HEK293 (cell line): ENCODE measurements at regions not wholly inside any gene's neighbourhood (a gene's known extent, or its start where the extent isn't known, plus 50 kb on each side); places are given as distances from the start of the nearest gene placed in this dataset.

ENCODE experiments used
- CTCF ChIA-PET: fragments of 350-600 bp; formaldehyde crosslinking; extraction: SDS; loops from one replicate; lab custom pipeline; 2021; ENCODE audit warnings: antibody characterized with exemption; lab: Yijun Ruan, JAX
- POLR2A ChIA-PET: fragments of 300-600 bp; formaldehyde crosslinking; extraction: SDS; loops from one replicate; lab custom pipeline; 2020; ENCODE audit warnings: antibody characterized with exemption, inconsistent platforms; lab: Yijun Ruan, JAX
- H3K27ac ChIP-seq: fragments of 200-500 bp; sonication (Bioruptor generic); 2 replicates; pipeline ENCODE4 v1.5.1; 2014; ENCODE audit warnings: low read depth, low read length, control low read depth, inconsistent platforms; ENCODE audit errors: extremely low read depth
- H3K36me3 ChIP-seq, 2 experiments: fragments of 200-500 bp in 1 of 2; sonication (Bioruptor generic) in 1 of 2; 1 replicate in 1 of 2; 2 replicates in 1 of 2; pipeline ENCODE4 v1.5.1; 2014 to 2017; ENCODE audit warnings: inconsistent platforms in 2 of 2, low read length in 2 of 2; ENCODE audit not compliant: control insufficient read depth in 2 of 2, insufficient read depth in 1 of 2
- H3K4me1 ChIP-seq: fragments of 200-500 bp; sonication (Bioruptor generic); 2 replicates; pipeline ENCODE4 v1.5.1; 2014; ENCODE audit warnings: mild to moderate bottlenecking, low read length, inconsistent platforms; ENCODE audit not compliant: control insufficient read depth, insufficient read depth
- H3K4me3 ChIP-seq: 2 replicates; pipeline ENCODE4 v1.5.1; 2011; ENCODE audit warnings: low read depth, mild to moderate bottlenecking, control low read depth, low read length, moderate library complexity
- H3K9me3 ChIP-seq: fragments of 200-500 bp; sonication (Bioruptor generic); 2 replicates; pipeline ENCODE4 v1.5.1; 2014; ENCODE audit warnings: low read depth, low read length, inconsistent platforms; ENCODE audit not compliant: control insufficient read depth, insufficient read depth
- BCL6B ChIP-seq: fragments of 450-650 bp; formaldehyde crosslinking; IDR thresholded peaks from 2 replicates; pipeline ENCODE4 v1.5.1; 2017; ENCODE audit warnings: missing biosample characterization, missing genetic modification characterization
- CTCF ChIP-seq: fragments of 450-650 bp; formaldehyde crosslinking; IDR thresholded peaks from 2 replicates; pipeline ENCODE4 v1.5.1; 2016; ENCODE audit warnings: missing biosample characterization, missing genetic modification characterization
- SP2 ChIP-seq: fragments of 450-650 bp; formaldehyde crosslinking; IDR thresholded peaks from 2 replicates; pipeline ENCODE4 v1.5.1; 2016; ENCODE audit warnings: missing biosample characterization, missing genetic modification characterization
- YY1 ChIP-seq: fragments of 450-650 bp; formaldehyde crosslinking; IDR thresholded peaks from 2 replicates; pipeline ENCODE4 v1.5.1; 2018; ENCODE audit warnings: missing biosample characterization, missing genetic modification characterization
- ZBTB26 ChIP-seq: fragments of 450-650 bp; formaldehyde crosslinking; optimal IDR thresholded peaks from 2 replicates; pipeline ENCODE3; 2016; ENCODE audit warnings: missing biosample characterization, mild to moderate bottlenecking, missing genetic modification characterization
- ZBTB8A ChIP-seq: fragments of 450-650 bp; formaldehyde crosslinking; IDR thresholded peaks from 2 replicates; pipeline ENCODE4 v1.5.1; 2016; ENCODE audit warnings: missing biosample characterization, missing genetic modification characterization
- ZEB2 ChIP-seq: fragments of 450-650 bp; formaldehyde crosslinking; IDR thresholded peaks from 2 replicates; pipeline ENCODE4 v1.5.1; 2016; ENCODE audit warnings: missing biosample characterization, missing genetic modification characterization
- ZNF146 ChIP-seq: fragments of 450-650 bp; formaldehyde crosslinking; IDR thresholded peaks from 2 replicates; pipeline ENCODE4 v1.5.1; 2016; ENCODE audit warnings: missing biosample characterization, missing genetic modification characterization
- ZNF174 ChIP-seq: fragments of 450-650 bp; formaldehyde crosslinking; IDR thresholded peaks from 2 replicates; pipeline ENCODE4 v1.5.0; 2017; ENCODE audit warnings: missing biosample characterization, mild to moderate bottlenecking, missing genetic modification characterization
- ZNF280D ChIP-seq: fragments of 450-650 bp; formaldehyde crosslinking; IDR thresholded peaks from 2 replicates; pipeline ENCODE4 v1.5.1; 2016; ENCODE audit warnings: missing biosample characterization, missing genetic modification characterization
- ZNF354C ChIP-seq: fragments of 450-650 bp; formaldehyde crosslinking; IDR thresholded peaks from 2 replicates; pipeline ENCODE4 v1.5.1; 2016; ENCODE audit warnings: missing biosample characterization, missing genetic modification characterization, low read depth, borderline replicate concordance
- ZNF626 ChIP-seq: fragments of 450-650 bp; sonication (Bioruptor Pico); formaldehyde crosslinking; IDR thresholded peaks from 2 replicates; pipeline ENCODE4 v1.5.1; 2018; ENCODE audit warnings: missing biosample characterization, missing genetic modification characterization, inconsistent platforms
- ZNF654 ChIP-seq: fragments of 450-650 bp; formaldehyde crosslinking; IDR thresholded peaks from 2 replicates; pipeline ENCODE4 v1.5.1; 2016; ENCODE audit warnings: low read depth, missing biosample characterization, missing genetic modification characterization
- ZNF707 ChIP-seq: fragments of 450-650 bp; formaldehyde crosslinking; IDR thresholded peaks from 2 replicates; pipeline ENCODE4 v1.5.1; 2016; ENCODE audit warnings: missing biosample characterization, missing genetic modification characterization
- ZNF747 ChIP-seq: fragments of 450-650 bp; formaldehyde crosslinking; IDR thresholded peaks from 2 replicates; pipeline ENCODE4 v1.5.1; 2016; ENCODE audit warnings: missing biosample characterization, missing genetic modification characterization
- ZNF768 ChIP-seq: fragments of 450-650 bp; formaldehyde crosslinking; IDR thresholded peaks from 2 replicates; pipeline ENCODE4 v1.5.1; 2018; ENCODE audit warnings: missing biosample characterization, mild to moderate bottlenecking, missing genetic modification characterization
- ZNF777 ChIP-seq: fragments of 450-650 bp; formaldehyde crosslinking; IDR thresholded peaks from 2 replicates; pipeline ENCODE4 v1.5.1; 2017; ENCODE audit warnings: missing biosample characterization, missing genetic modification characterization, borderline replicate concordance
- ZNF785 ChIP-seq: fragments of 450-650 bp; formaldehyde crosslinking; IDR thresholded peaks from 2 replicates; pipeline ENCODE4 v1.5.1; 2016; ENCODE audit warnings: missing biosample characterization, missing genetic modification characterization
- ZNF830 ChIP-seq: fragments of 450-650 bp; IDR thresholded peaks from 2 replicates; pipeline ENCODE4 v1.5.0; 2018; ENCODE audit warnings: missing biosample characterization, missing genetic modification characterization, low read depth, mild to moderate bottlenecking, moderate library complexity
- TF ChIP-seq, protein P1 (sequence below): fragments of 450-650 bp; formaldehyde crosslinking; IDR thresholded peaks from 2 replicates; pipeline ENCODE4 v1.5.1; 2016; ENCODE audit warnings: missing biosample characterization, missing genetic modification characterization
- TF ChIP-seq, protein P2 (sequence below): fragments of 450-650 bp; formaldehyde crosslinking; IDR thresholded peaks from 2 replicates; pipeline ENCODE4; 2016; ENCODE audit warnings: missing biosample characterization, missing genetic modification characterization

DNA sequence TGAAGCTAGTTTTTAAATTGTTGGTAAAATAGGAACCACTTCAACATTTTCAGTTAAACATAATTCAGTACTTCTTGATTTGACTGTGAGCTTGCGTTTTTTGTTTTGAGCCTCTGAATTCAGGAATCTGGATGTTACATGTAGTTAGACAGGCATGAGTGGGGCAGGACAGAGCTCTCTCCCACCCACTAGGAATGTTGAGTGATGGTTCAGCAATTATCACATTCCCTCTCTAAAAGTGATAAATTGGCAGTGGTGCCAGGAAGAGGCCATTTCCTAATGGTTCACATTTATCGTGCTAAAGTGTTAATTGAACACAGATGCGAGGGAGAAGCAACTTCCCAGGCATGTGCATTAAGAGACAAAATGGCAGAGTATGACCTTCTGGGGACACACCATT, 465.5 kb upstream of the HTR1E start (continued):
- TF ChIP-seq, protein P1, sequence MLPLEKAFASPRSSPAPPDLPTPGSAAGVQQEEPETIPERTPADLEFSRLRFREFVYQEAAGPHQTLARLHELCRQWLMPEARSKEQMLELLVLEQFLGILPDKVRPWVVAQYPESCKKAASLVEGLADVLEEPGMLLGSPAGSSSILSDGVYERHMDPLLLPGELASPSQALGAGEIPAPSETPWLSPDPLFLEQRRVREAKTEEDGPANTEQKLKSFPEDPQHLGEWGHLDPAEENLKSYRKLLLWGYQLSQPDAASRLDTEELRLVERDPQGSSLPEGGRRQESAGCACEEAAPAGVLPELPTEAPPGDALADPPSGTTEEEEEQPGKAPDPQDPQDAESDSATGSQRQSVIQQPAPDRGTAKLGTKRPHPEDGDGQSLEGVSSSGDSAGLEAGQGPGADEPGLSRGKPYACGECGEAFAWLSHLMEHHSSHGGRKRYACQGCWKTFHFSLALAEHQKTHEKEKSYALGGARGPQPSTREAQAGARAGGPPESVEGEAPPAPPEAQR, result no peak
- TF ChIP-seq ZNF777 (tag by site-specific recombination) (no peak), ZNF785 (no peak), ZNF174 (tag by site-specific recombination) (no peak), ZEB2 (no peak)
- TF ChIP-seq, protein P2, sequence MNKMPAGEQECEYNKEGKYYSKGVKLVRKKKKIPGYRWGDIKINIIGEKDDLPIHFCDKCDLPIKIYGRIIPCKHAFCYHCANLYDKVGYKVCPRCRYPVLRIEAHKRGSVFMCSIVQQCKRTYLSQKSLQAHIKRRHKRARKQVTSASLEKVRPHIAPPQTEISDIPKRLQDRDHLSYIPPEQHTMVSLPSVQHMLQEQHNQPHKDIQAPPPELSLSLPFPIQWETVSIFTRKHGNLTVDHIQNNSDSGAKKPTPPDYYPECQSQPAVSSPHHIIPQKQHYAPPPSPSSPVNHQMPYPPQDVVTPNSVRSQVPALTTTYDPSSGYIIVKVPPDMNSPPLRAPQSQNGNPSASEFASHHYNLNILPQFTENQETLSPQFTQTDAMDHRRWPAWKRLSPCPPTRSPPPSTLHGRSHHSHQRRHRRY, result no peak

- ChIA-PET CTCF (no interaction called here), POLR2A (no interaction called here)
- H3K27ac ChIP-seq, result no peak overlapping the region
- no peak overlapping the region for H3K4me3 ChIP-seq
- TF ChIP-seq ZNF280D (no peak), ZNF768 (tag by site-specific recombination) (no peak), ZNF626 (no peak), CTCF (tag by site-specific recombination) (no peak), ZNF654 (tag by site-specific recombination) (no peak), YY1 (no peak), ZNF354C (no peak), ZNF146 (tag by site-specific recombination) (no peak), ZNF707 (tag by site-specific recombination) (no peak), ZBTB8A (no peak)
- H3K4me1 ChIP-seq, result no peaks in the 10 kb centered on the region
- no peaks in the 10 kb centered on the region for H3K36me3 ChIP-seq
- H3K9me3 ChIP-seq, result no peaks in the 10 kb centered on the region
Observed at GRCh38 chr6:86459978-86460377, 477.4 kb upstream of the HTR1E start.

DNA sequence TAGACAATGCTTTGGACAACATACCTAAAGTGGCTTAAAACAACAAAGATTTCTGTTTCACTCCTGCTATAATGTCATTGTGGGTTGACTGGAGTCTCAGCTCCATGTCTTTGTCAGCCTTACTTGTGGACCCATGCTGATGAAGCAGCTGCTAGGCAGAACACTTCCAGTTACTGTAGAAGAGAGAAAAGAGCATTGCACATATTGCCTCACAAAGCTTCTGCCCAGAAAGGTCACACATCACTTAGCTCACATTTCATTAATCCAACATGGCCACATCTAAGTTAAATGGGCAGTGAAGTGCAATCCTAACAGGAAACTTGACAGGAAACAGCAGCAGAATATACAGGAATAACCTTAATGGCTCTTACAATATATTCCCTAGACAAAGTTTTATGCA, 480.5 kb upstream of the HTR1E start:
- Histone ChIP-seq H3K4me3 (no peak overlapping the region), H3K9me3 (no peaks in the 10 kb centered on the region), H3K4me1 (no peaks in the 10 kb centered on the region), H3K36me3 (no peaks in the 10 kb centered on the region), H3K27ac (no peak overlapping the region)
- CTCF ChIA-PET, result no interaction called here
- POLR2A ChIA-PET, result no interaction called here
- TF ChIP-seq ZNF174 (tag by site-specific recombination) (no peak), ZBTB26 (tag by site-specific recombination) (no peak), ZNF747 (tag by site-specific recombination) (no peak), SP2 (tag by site-specific recombination) (no peak), ZNF830 (tag by site-specific recombination) (no peak), BCL6B (no peak)
